Chondrocyte (in vitro differentiated cells): ENCODE measurements at regions not wholly inside any gene's neighbourhood (a gene's known extent, or its start where the extent isn't known, plus 50 kb on each side); places are given as distances from the start of the nearest gene placed in this dataset.

Source experiments
- DNase-seq: peaks from one replicate; pipeline ENCODE4 v3.0.0; 2021; ENCODE audit warnings: mixed read lengths, low spot score
- H3K27ac Mint-ChIP-seq: one replicate; pipeline ENCODE4 v1.8.0; 2021; ENCODE audit warnings: mild to moderate bottlenecking, moderate library complexity, mixed read lengths; ENCODE audit not compliant: unreplicated experiment
- H3K27me3 Mint-ChIP-seq: 2 replicates; pipeline ENCODE4 v1.8.0; 2021; ENCODE audit warnings: low read depth, mixed read lengths
- H3K36me3 Mint-ChIP-seq: 2 replicates; pipeline ENCODE4 v1.8.0; 2021; ENCODE audit warnings: low read depth, mixed read lengths
- H3K4me1 Mint-ChIP-seq: 2 replicates; pipeline ENCODE4 v1.8.0; 2021; ENCODE audit warnings: low read depth, mild to moderate bottlenecking, mixed read lengths
- H3K4me3 Mint-ChIP-seq: one replicate; pipeline ENCODE4 v1.8.0; 2021; ENCODE audit warnings: mild to moderate bottlenecking, moderate library complexity, mixed read lengths; ENCODE audit not compliant: unreplicated experiment
- H3K9me3 Mint-ChIP-seq: 2 replicates; pipeline ENCODE4 v1.8.0; 2021; ENCODE audit warnings: low read depth, mixed read lengths
- CTCF ChIP-seq: fragments of 200-600 bp; sonication (generic); IDR thresholded peaks from 2 replicates; pipeline ENCODE4 v1.5.0; 2021; ENCODE audit warnings: antibody characterized with exemption, mild to moderate bottlenecking, moderate library complexity

- H3K4me1 Mint-ChIP-seq = no peaks in the 10 kb centered on the region
- H3K27ac Mint-ChIP-seq = no peak overlapping the region
- H3K4me3 Mint-ChIP-seq = no peak overlapping the region
- DNase-seq = no peak
- no peaks in the 10 kb centered on the region for H3K27me3 Mint-ChIP-seq
- peaks cover 1% of the 10 kb centered on the region for H3K36me3 Mint-ChIP-seq
- no peaks in the 10 kb centered on the region for H3K9me3 Mint-ChIP-seq
- no peak for TF ChIP-seq CTCF
Measured at GRCh38 chr22:48516571-48516970, 1311.1 kb downstream of the BRD1 start.

GRCh38 chr22:48515571-48516200, 1312.0 kb downstream of the BRD1 start:
- H3K9me3 Mint-ChIP-seq = no peaks in the 10 kb centered on the region
- TF ChIP-seq CTCF = no peak
- no peak for DNase-seq
- no peaks in the 10 kb centered on the region for H3K4me1 Mint-ChIP-seq
- no peaks in the 10 kb centered on the region for H3K27me3 Mint-ChIP-seq
- H3K4me3 Mint-ChIP-seq = no peak overlapping the region
- H3K27ac Mint-ChIP-seq = no peak overlapping the region
- peaks cover 1% of the 10 kb centered on the region for H3K36me3 Mint-ChIP-seq

GRCh38 chr22:48513929-48514328, 1313.7 kb downstream of the BRD1 start:
- Mint-ChIP-seq H3K4me1 (no peaks in the 10 kb centered on the region), H3K27ac (no peak overlapping the region), H3K4me3 (no peak overlapping the region), H3K27me3 (no peaks in the 10 kb centered on the region), H3K9me3 (no peaks in the 10 kb centered on the region), H3K36me3 (peaks cover 1% of the 10 kb centered on the region)
- DNase-seq = no peak
- no peak for TF ChIP-seq CTCF

GRCh38 chr22:48513446-48513845, 1314.2 kb downstream of the BRD1 start:
- Mint-ChIP-seq H3K27me3 (no peaks in the 10 kb centered on the region), H3K27ac (no peak overlapping the region), H3K4me3 (no peak overlapping the region), H3K36me3 (peaks cover 1% of the 10 kb centered on the region), H3K9me3 (no peaks in the 10 kb centered on the region), H3K4me1 (no peaks in the 10 kb centered on the region)
- no peak for TF ChIP-seq CTCF
- DNase-seq = no peak

GRCh38 chr22:48511781-48512327, 1315.8 kb downstream of the BRD1 start:
- no peak for DNase-seq
- Mint-ChIP-seq H3K9me3 (no peaks in the 10 kb centered on the region), H3K27me3 (no peaks in the 10 kb centered on the region), H3K27ac (no peak overlapping the region), H3K36me3 (peaks cover 1% of the 10 kb centered on the region), H3K4me3 (no peak overlapping the region), H3K4me1 (no peaks in the 10 kb centered on the region)
- TF ChIP-seq CTCF = no peak
